HG02885 (cell line): ENCODE measurements at regions not wholly inside any gene's neighbourhood (a gene's known extent, or its start where the extent isn't known, plus 50 kb on each side); places are given as distances from the start of the nearest gene placed in this dataset.

Source experiments
- ATAC-seq: cut with Tn5 transposase; IDR thresholded peaks from one replicate; pipeline ENCODE4 v1.9.1; 2021; ENCODE audit warnings: mild to moderate bottlenecking; ENCODE audit not compliant: unreplicated experiment, poor library complexity

DNA sequence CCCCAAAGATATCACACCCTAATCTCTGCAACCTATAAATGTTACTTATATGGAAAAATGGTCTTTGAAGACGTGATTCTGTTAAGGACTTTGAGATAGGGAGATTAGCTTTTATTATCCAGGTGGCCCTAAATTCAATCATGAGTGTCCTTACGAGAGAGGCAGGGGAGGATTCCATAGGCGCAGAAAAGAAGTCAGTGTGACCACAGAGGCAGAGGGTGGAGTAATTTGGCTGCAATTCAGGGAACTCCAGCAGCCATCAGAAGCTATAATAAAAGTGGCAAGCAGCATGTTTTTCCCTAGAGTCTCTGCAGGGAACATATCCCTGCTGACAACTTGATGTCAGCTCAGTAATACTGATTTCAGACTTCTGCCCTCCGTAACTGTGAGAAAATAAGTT, 315.2 kb upstream of the ROBO2 start:
- ATAC-seq: no peak

DNA sequence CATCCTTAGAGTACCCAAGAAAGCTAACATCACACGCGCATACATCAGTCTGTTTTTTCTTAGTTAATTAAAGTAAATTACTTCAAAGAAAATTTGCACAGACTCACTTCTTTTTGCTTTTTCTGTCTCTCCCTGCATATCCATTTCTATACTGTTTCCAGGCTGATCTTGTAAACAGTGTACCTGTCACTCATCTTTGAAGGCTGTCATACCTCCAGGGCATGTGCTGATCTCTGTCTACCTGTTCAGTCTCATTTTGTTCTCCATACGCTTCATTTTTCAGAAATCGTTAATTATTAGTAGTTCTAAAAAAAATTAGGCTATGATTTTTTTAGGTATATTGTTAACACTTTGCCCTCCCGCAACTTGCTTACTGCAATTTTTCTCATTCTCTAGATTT, 313.9 kb upstream of the ROBO2 start:
- ATAC-seq: no peak

DNA sequence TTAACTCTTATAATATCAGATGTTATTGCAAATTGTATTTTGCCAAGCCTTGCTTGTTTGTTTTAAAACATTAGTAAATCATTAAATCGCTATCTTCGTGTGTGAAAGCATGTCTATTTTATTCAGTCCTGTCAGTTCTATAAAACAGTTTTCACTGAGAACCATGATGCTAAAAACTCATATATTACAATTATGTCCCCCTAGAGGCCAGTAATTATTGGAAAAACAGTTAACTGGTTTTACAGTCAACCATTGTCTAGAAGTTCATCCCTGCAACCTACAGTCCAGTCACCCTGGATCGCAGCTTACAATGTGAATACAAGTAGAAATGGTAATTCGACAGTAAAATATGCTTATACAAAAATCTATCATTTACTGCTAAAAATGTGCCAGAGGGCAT, 311.5 kb upstream of the ROBO2 start:
- no peak for ATAC-seq

DNA sequence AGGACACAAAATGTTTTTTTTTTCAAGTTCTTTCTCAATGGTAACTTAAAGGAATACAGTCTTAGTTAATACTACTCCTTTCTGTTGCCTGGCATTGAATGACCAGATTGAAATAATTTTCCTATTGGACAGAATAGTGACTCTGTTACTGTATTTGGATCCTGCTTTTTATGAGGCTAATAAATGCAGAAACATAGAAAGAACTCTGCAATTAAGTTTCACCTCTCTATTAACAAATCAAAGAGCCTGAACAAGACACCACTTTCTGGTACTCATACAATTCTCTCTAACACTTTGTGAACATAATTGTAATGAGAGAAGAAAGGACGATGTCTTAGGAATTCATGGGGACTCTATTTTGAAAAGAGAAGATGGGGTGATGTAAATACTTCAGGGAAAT, 308.4 kb upstream of the ROBO2 start:
- ATAC-seq: no peak

DNA sequence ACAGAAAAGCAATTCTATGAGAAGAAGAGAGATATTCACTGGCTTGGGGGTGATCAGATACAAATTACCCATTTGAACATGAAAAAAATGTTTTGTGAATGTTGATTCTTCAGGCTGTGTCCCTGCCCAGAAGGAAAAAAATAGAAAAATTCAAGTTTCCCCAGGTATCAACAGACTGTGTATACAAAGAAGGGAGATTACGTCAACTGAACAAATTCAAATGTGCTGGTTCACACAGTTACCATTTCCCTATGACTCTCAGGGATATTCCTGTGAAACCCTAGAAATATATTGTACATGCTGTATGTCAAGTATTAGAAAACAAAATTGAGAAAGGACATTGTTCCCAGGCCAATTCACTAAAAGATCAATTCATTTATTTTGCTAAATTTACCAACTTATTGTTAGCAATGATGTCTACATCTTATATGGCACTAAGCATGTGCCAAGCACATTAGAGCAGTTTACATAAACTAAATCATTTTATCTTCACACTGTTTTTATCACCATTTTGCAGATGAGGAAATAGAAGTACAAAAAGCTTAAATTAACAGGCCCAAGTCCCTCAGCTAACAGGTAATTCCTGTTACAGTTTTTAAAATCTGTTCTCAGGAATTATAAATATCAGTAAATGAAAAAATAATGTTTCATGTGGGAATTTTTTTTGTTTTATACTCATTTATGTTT, 306.7 kb upstream of the ROBO2 start:
- no peak for ATAC-seq

DNA sequence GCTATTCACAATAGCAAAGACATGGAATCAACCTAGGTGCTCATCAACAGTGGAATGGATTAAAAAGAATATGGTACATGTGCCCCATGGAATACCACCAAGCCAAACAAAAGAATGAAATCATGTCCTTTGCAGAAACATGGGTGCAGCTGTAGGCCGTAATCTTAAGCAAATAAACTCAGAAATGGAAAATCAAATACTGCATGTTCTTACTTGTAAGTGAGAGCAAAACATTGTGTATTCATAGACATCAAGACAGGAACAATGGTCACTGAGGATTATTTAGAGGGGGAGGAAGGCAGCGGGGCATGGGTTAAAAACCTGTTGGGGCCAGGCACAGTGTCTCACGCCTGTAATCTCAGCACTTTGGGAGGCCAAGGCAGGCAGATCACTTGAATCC, 304.7 kb upstream of the ROBO2 start:
- no peak for ATAC-seq

DNA sequence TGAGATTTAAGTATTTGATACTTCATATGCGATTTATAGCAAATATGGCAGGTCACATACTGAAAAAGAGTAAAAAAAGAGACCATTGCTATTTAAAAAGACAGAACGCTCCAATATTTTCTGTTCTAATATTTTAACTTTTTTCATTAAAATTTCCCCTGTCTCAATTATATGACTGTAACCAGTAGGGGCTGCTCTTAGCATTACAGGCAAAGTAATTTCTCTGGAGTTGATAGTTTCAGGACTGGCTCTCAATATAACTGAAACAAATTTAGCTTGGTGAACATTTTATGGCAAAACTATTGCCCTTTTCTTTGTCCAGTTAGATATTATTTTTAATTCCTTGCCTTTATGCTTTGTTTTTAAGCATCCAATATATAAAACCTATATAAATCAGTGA, 286.3 kb upstream of the ROBO2 start:
- no peak for ATAC-seq

DNA sequence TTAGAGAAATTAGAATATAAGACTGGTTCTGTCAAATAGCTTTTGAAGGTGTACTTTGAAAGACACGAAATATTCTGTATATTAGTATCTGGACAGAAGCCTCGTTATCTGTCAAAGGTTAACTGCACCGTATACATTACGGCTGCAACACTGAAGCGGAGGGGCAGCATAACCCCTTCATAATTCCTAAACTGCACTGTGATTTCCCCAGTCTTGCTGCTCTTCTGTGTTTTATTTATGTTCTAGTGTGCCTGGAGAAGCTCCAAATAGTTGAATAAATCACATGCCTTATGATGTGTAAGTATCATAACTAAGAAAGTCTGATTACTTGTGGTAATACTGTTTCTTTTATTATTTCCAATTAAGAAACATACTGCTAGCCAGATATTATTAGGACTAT, 285.7 kb upstream of the ROBO2 start:
- ATAC-seq: no peak

DNA sequence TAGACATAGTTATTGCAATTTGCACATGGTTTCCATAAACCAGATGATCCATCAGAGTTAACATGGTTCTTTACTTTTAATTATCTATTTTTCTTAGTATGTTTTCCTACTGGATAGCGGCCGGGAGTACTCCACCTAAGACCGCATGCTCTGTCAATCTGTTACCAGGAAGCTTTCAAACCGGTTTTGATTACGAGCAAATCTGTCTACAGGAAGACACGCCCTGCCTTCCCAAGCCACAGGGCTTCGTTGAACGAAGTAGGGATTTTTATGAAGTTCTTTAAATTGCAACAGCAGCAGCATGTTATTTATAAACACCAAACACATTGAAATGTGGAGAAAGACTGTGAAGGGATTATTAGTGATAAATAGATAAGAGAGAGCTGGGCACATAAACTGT, 283.3 kb upstream of the ROBO2 start:
- ATAC-seq: no peak

DNA sequence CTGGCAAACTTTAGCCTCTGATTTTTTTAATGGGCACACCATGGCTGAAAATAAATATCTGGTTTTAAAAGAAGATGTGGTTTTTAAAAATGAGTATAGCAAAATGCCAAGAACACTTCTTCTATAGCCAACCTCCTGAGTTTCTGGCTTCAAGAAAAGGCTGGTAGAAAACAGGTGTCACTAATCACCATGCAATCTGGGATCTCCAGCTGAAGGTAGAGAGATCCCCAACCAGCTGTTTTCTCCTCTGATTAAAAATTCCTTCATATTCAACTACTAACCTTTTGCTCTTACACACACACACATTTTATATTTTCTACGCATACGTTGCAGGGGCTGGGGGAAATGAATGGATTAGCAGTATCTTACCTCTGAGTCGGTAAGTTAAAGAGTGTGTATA, 279.6 kb upstream of the ROBO2 start:
- no peak for ATAC-seq

DNA sequence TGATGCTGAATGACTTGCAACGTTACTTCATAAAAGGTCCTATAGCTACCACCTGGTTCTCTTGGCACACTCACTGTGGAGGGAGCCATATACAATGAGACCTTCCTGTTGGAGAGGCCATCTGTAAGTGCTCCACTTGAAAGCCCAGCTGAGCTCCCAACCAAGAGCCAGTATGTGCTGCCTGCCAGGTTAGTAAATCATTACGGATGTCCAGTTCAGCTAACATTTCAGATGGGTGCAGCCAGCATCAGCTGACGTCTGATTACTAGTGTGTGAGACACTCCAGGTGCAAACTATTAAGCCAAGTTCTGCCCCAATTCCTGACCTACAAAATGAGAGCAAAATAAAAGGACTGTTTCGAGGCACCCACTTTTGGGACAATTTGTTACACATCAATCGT, 274.4 kb upstream of the ROBO2 start:
- no peak for ATAC-seq

DNA sequence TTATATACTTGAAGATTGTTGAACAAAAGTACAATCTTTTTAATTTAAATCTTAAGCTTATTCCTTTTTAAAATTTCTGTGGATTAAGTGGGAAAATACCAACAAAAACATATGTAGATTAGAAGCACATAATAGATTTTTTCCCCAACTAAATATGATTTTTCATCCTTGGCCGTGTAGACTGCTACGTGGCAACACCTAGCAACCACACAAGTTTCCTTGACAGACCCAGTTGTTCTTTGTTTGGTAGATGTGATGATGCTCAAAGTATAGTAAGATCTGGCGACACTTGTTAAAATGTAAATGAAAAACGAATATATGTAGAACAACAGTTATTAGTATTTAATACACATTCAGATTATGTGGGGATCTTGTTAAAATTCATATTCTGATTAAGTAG, 271.0 kb upstream of the ROBO2 start:
- ATAC-seq: no peak

DNA sequence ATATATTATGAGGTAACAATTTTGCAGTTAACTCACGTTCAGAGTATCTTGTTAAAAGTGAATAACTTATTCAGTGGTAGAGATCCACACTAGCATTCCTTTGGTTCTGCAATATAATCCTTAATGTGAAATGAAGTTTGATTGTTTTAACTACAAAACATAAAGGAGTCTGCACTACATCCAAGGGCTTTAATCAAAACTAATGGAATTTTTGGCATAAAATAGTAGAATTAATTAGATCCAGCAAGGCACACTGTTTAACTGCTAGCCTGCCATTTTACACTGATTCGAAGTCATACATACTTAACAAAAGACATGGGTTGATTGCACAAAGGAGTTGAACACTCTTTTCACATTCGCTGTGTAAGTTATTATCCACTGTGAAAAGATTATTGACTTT, 263.0 kb upstream of the ROBO2 start:
- no peak for ATAC-seq

DNA sequence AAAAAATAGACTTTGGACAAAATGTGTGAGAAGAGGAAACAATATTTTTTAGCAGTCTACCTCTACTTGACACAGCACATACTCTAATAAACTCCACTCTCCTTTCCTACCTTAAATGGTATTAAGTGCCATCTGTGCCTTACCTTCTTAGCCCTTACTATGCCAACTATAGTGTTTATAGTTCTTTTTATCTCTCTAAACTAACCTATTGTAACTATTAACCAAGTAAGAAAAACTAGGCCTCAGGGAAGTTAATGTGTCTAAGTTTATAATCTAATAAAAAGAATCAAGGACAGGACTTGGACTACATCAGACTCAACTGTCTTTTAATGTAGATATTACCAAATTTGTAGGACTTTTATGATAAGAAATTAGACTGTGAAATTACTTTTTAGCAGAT, 251.7 kb upstream of the ROBO2 start:
- ATAC-seq: no peak

DNA sequence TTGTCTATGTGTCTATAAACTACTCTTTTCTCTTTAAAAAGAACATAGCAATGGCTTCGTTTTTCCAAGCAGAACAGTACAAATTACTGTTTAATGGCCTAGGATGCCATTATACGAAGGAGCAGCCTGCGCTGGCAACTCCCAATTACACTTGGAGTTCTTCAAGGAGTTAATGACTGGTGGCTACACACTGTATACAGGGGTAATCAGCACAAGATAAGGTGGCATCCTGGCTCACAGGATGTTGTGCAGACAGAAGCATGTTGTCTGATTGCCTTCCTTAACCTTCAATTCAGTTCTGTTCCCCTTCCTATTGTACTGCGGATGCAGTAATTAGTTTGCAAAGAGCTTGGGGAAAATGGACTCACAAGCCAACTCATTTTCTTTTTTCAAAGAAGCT, 250.7 kb upstream of the ROBO2 start:
- no peak for ATAC-seq

DNA sequence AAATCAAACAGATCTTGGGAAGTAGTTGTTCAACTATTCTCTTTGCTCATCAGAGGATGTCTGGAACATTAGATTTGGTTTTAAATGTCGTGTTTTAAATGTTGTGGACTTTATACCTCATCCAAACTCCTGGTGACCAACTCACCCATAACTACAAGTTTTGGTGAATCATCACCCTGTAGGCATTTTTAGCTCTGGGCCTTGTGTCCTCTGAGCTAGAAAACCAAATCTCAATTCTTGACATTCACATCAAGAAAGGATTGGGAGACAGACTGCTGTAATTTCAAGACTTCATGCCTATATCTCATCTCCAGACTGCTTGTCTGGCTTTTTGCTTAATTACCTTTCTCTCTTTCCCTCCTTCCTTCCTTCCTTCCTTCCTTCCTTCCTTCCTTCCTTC, 228.5 kb upstream of the ROBO2 start:
- no peak for ATAC-seq

DNA sequence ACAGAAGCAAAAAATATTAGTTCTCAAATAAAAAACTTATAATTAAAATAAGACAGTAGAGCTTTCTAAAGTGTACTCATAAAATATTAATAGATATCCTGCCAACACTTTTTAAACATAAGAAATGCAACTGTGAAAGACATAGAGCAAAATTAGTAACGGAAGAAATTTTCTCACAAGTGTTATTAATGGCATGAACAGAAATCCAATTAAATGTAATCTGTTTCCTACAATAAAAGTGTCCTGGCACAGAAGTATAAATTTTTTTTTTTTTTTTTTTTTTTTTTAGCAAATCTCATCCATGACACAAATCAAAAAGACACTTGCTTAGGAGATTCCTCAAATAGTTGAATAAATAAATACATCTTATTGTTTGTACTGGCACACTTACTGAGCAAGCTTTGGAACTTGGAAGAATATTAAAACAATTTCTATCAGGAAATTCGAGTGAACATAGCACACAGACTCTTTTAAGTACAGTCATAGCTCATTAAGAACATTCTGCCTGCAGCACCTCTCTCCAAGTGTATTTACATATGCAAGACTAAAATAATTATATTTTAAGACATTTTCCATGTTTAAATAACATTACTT, 227.2 kb upstream of the ROBO2 start:
- no peak for ATAC-seq

DNA sequence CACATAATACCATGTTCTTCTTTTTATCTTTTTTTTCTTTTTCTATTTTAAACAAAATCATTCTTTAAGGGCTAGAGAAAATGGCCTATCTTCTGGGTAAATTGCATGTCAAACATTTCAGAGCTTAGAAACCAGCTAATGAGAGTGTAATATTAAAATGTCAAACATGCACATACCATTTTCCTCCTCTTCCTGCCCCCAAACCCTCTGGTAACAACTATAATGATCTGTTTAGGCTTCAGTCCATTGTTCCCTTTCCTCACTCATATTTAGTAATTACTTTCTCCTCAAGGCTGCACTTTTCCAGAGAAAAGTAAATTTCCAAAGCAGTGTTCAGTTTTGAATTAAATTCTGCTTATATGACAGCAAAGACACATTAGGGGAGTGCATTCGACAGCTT, 224.3 kb upstream of the ROBO2 start:
- ATAC-seq: no peak

DNA sequence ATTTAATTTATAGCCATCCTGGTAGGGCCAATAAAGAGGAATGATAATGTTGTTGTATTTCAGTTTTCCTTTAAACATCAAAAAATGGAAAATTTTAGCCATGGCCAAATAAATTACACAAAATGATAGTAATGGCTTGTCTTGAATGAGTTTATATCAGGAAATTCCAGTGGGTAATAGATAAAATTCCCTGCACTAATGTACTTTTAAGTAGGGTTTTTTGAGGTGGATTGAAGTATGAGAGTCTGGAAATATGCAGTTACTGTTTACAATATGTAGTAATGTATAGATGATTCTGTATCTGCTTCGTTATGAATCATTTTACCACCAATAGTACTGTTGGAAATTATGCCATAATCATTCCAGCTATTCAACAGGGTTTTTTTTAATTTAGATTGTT, 219.4 kb upstream of the ROBO2 start:
- no peak for ATAC-seq

DNA sequence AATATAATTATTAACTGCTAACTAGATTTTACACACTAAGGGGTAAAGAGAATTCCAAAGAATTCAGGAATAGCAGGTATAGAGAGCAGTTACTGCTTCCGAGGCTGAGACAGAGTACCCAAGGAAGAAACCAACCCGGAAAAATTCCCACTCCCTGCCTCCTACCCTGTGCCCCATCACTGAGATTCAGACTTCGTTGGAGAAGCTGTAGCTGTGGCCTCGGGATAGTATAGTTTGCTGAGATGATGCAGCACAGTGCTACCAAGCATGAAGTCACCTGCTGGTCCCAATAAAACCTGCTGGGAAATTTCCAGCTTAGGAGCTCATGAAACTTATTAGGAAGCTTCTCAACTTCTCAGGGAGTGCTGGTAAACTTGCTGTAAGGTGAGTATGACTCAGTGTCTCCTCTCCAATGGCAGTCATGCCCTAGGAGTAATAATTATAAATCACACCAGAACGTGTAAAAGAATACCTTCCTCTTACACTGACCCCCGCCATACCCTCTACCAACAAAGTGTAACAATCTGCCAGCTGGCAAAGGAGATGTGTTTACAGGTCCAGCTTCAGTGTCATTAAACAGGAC, 215.2 kb upstream of the ROBO2 start:
- no peak for ATAC-seq

DNA sequence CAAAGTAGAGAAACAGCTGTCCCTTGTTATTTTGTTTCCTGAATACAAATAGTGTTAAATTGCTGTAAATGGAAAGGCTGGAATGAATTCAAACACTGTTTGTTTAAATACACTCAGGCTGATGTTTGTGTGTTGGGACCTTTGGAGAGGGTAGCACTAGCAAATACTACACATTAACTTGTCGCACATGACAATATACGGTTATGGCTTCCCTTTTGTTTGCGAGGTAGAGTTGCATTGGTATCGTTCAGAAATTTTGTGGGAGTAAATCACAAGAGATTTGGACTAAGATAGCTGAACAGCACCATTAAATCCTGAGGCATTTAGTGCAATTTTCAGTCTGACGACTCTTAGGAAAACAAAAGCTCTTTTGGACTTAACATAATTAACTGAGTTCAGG, 213.0 kb upstream of the ROBO2 start:
- ATAC-seq: no peak

DNA sequence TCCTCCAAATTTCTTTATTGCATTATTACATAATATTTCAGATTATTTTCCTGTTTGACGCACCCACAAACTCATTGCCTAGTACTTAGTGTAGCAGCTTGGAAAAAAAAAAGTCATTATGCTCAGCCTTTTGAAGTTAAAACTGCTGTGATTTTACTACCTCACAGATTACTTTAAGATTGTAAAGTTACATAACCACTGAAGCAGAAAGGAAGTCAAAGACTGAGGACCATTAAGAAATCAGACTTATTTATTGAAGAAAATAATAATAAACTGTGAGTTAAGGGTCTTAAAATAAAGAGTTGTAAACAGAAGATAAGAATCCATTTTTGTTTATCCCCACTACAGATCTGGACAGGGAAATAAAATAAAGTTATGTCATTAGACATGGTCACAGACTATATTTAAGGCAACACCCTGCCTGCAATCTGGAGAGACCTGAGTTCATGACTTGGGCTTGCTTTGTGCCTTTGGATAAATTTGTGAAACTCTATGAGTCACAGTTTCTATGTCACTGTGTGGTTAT, 212.1 kb upstream of the ROBO2 start:
- ATAC-seq: no peak
